BJ (cell line): ENCODE measurements at regions not wholly inside any gene's neighbourhood (a gene's known extent, or its start where the extent isn't known, plus 50 kb on each side); places are given as distances from the start of the nearest gene placed in this dataset.

Source experiments
- CTCF ChIA-PET: fragments of 350-600 bp; formaldehyde crosslinking; extraction: SDS; loops from one replicate; lab custom pipeline; 2021; ENCODE audit warnings: antibody characterized with exemption, inconsistent platforms; lab: Yijun Ruan, JAX
- POLR2A ChIA-PET: fragments of 300-600 bp; sonication (Branson Sonifier 250); formaldehyde crosslinking; extraction: SDS; loops from one replicate; lab custom pipeline; 2021; ENCODE audit warnings: antibody characterized with exemption; lab: Charles Lee
- DNase-seq: peaks from one replicate; pipeline ENCODE4 v3.0.0-alpha.2; 2011; ENCODE audit warnings: low read depth
- H3K27me3 ChIP-seq: 2 replicates; pipeline ENCODE4 v1.6.0; 2011; ENCODE audit warnings: low read length; ENCODE audit not compliant: control insufficient read depth, insufficient read depth
- H3K36me3 ChIP-seq: 2 replicates; pipeline ENCODE4 v1.5.1; 2011; ENCODE audit warnings: low read length; ENCODE audit not compliant: control insufficient read depth, insufficient read depth
- H3K4me3 ChIP-seq: 2 replicates; pipeline ENCODE4 v1.5.1; 2011; ENCODE audit warnings: low read depth, mild to moderate bottlenecking, control low read depth, low read length
- TF ChIP-seq, protein P1 (sequence below): IDR thresholded peaks from 2 replicates; pipeline ENCODE4 v1.5.1; 2011; ENCODE audit warnings: low read depth, mild to moderate bottlenecking, control low read depth, inconsistent platforms, low read length, moderate library complexity; ENCODE audit not compliant: insufficient read depth

DNA sequence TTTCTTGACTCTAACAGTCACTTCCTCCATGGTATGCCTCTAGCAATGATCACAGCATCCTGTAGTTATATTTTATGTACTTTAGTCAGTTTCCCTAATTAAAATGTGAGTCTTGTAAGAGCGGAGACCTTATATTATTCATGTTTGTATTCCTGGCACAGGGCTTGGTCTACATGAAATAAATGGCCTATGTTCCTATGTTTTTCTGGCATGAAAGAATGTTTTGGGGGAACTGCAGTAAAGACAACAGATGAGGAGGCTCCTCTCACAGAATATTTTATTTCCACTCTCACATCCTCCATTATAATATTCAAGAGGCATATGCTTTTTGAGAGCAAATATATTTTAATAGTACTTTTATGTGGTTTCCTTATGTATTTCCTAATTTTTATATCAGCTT lies 429.8 kb upstream of the PDE3A start:
- Histone ChIP-seq H3K4me3 (no peak overlapping the region), H3K36me3 (no peaks in the 10 kb centered on the region), H3K27me3 (no peaks in the 10 kb centered on the region)
- DNase-seq, result no peak
- CTCF ChIA-PET, result no interaction called here
- POLR2A ChIA-PET, result no interaction called here
- TF ChIP-seq, protein P1, sequence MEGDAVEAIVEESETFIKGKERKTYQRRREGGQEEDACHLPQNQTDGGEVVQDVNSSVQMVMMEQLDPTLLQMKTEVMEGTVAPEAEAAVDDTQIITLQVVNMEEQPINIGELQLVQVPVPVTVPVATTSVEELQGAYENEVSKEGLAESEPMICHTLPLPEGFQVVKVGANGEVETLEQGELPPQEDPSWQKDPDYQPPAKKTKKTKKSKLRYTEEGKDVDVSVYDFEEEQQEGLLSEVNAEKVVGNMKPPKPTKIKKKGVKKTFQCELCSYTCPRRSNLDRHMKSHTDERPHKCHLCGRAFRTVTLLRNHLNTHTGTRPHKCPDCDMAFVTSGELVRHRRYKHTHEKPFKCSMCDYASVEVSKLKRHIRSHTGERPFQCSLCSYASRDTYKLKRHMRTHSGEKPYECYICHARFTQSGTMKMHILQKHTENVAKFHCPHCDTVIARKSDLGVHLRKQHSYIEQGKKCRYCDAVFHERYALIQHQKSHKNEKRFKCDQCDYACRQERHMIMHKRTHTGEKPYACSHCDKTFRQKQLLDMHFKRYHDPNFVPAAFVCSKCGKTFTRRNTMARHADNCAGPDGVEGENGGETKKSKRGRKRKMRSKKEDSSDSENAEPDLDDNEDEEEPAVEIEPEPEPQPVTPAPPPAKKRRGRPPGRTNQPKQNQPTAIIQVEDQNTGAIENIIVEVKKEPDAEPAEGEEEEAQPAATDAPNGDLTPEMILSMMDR, result no peak

DNA sequence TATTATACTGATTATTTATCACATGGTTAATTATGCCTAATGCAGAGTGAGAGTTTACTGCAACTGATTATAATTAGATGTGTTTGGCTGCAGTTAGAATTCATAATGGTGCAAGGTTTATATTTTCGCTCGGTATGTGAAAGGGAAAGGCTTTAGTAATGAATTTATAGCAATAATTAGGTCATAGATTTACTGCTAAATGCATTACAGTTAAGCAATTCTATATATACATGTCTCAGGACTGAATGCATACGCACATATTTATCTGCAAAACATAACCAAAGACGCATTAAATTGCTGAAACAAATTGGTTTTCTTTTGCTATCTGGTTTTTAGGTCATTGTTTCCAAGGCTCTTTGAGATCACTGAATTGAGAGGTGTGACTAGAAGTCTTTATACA lies 428.1 kb upstream of the PDE3A start:
- no peak for DNase-seq
- Histone ChIP-seq H3K4me3 (no peak overlapping the region), H3K36me3 (no peaks in the 10 kb centered on the region), H3K27me3 (no peaks in the 10 kb centered on the region)
- ChIA-PET CTCF (no interaction called here), POLR2A (no interaction called here)
- TF ChIP-seq, protein P1, result no peak

DNA sequence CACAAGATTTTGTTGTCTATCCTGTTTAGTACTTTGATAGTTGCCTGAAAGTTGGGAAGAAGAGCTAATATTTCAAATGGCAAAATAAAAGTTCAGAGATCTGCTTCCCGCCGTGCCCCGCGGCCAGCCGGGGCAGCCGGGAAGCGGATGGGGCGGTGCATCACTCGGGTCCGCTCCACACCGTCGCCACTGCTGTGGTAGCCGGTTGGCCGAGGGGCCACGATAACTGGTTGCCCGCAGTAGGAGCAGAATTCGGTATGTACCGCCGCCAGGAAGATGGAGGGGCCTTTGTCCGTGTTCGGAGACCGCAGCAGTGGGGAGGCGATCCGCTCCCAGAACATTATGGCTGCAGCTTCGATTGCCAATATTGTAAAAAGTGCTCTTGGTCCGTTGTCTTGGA lies 427.2 kb upstream of the PDE3A start:
- H3K4me3 ChIP-seq, result no peak overlapping the region
- POLR2A ChIA-PET, result no interaction called here
- no peak for DNase-seq
- H3K27me3 ChIP-seq, result no peaks in the 10 kb centered on the region
- CTCF ChIA-PET, result no interaction called here
- TF ChIP-seq, protein P1, result no peak
- no peaks in the 10 kb centered on the region for H3K36me3 ChIP-seq

DNA sequence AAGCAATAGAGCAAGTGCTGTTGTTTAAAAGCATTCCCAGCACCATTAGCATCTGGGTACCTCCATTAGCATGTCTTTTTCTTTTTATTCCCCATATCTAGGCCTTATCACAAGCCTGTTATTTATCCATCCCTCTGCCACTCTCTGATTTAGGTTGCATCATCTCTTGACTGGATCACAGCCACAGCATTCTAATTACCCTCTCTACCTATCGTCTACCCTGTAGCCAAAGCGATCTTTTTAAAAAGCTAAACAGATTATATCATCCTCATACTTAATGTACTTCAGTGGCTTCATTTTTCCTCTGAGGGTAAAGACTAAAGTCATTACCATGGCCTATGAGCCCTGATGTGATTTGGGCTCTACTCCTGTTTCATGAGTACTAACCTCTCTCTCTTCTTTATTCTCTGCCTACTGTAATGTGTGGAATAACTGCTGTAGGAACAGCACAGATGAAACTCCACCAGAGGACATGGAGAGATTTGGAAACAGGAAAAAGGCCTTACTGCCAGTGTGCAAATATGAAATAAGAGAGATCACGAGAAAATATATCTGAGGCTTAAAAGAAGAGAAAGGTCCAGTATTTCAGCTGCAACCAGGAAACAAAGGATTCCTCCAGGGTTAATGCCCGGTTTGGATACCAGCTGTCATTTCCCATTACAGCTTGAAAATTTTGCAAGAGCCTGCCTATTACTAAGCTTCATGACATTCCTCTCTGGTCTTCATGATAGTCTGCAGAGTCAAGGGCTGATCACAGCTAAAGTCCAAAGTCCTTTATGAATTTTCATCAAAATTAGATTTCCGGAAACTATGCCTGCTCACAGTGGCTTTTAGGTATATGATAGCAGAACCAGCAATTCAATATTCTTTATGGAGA lies 422.5 kb upstream of the PDE3A start:
- Histone ChIP-seq H3K4me3 (no peak overlapping the region), H3K27me3 (no peaks in the 10 kb centered on the region), H3K36me3 (no peaks in the 10 kb centered on the region)
- DNase-seq, result no peak
- POLR2A ChIA-PET, result interaction anchor here (0.6 kb wide), 3 partner anchors 32 to 1220 kb away, joined by 3 to 4 read pairs (median 3); no protein-coding TSS in a partner anchor
- TF ChIP-seq, protein P1, result no peak
- CTCF ChIA-PET, result interaction anchor here (1.2 kb wide), 2 partner anchors 8 to 29 kb away, joined by 3 to 4 read pairs; no protein-coding TSS in a partner anchor

DNA sequence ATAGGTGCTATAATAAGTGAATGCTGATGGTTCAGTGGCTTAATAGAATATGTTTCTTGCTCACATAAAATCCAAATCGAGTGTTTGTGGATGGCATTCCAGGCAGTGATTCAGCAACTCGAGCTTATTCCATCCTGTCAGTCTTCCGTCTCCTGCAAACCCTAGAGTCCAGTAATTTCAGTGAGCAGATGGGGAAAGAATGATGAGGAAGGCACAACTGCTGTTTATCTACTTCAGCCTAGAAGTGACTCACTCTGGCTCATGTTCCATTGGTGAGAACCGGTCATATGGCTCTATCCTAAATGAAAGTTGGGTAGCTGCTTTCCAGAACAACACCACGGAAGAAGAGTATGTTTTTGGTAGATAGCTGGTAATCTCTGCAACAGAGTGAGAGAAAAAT lies 421.8 kb upstream of the PDE3A start:
- ChIA-PET CTCF (interaction anchor here (1.2 kb wide), 2 partner anchors 9 to 30 kb away, joined by 3 to 4 read pairs; no protein-coding TSS in a partner anchor), POLR2A (interaction anchor here (0.6 kb wide), 3 partner anchors 32 to 1219 kb away, joined by 3 to 4 read pairs (median 3); no protein-coding TSS in a partner anchor)
- TF ChIP-seq, protein P1, result no peak
- DNase-seq, result peak; percentile 82
- Histone ChIP-seq H3K36me3 (no peaks in the 10 kb centered on the region), H3K4me3 (no peak overlapping the region), H3K27me3 (no peaks in the 10 kb centered on the region)
